ENCODE measurements at regions not wholly inside any gene's neighbourhood (a gene's known extent, or its start where the extent isn't known, plus 50 kb on each side); places are given as distances from the start of the nearest gene placed in this dataset.

DNA sequence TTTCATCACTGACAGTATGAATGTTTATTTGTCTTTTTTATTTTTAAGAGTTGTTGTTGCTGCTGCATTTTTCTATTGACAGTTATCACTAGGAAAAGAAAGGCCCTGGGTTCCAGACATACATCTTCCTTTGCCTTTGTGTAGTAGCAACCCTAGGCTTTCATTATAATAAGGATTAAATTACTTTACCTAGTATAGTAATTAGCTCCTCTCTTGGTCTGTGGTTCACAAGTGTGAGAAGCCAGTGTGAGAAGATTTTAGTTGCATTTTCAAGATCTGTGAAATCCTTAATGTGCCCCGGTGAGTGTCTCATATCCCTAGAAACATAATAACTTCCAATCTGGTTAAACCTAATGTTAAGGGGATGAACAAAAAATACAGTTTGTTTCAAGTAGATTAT lies 799.3 kb upstream of the MAP3K7 start:
- Histone ChIP-seq H2BK120ac (replicated peaks; ENCODE audit: low read depth, low read length) (no peak overlapping the region), H2BK15ac (ENCODE audit: low read length) (no peak overlapping the region), H2AFZ (ENCODE audit: low read length) (no peak overlapping the region)
- TF ChIP-seq SP2 (IDR thresholded peaks at IDR 0.05; ENCODE audit: low read length) (no peak), SIN3A (conservative IDR thresholded peaks at IDR 0.05 in 1 of 2, IDR thresholded peaks at IDR 0.05 in 1 of 2; ENCODE audit: low read depth in 1 of 2, low read length in 2 of 2) (no peak), CBX8 (IDR thresholded peaks at IDR 0.05; ENCODE audit: borderline replicate concordance, low read depth, low read length) (no peak), PHF8 (conservative IDR thresholded peaks at IDR 0.05; ENCODE audit: low read depth, low read length) (no peak), FOSL1 (IDR thresholded peaks at IDR 0.05; ENCODE audit: insufficient read depth, low read depth, low read length) (no peak), SRF (IDR thresholded peaks at IDR 0.05; ENCODE audit: low read depth, low read length) (no peak), GABPA (IDR thresholded peaks at IDR 0.05; ENCODE audit: borderline replicate concordance, insufficient read depth, low read length) (no peak), SP1 (IDR thresholded peaks at IDR 0.05; ENCODE audit: low read depth, low read length) (no peak), CEBPB (IDR thresholded peaks at IDR 0.05; ENCODE audit: low read depth, low read length) (no peak), POLR2A (IDR thresholded peaks at IDR 0.05; ENCODE audit: control extremely low read depth in 1 of 2, low read depth in 2 of 2, low read length in 2 of 2) (no peak)

More for the DNA sequence above, 799.3 kb upstream of the MAP3K7 start:
- no peak overlapping the region for H2AK5ac ChIP-seq (ENCODE audit: low read depth, low read length)
- no peak for DNase-seq (ENCODE audit: low read depth in 1 of 2, low spot score in 2 of 2)
- H2BK20ac ChIP-seq (ENCODE audit: low read length), result no peak overlapping the region
- H2BK12ac ChIP-seq (ENCODE audit: low read depth, low read length), result no peak overlapping the region
- H3K18ac ChIP-seq (ENCODE audit: extremely low read depth, low read length), result no peak overlapping the region
- H3K36me3 ChIP-seq (ENCODE audit: control insufficient read depth in 2 of 4, insufficient read depth in 4 of 4, low read length in 3 of 4), result no peaks in the 10 kb centered on the region
- CTCF ChIA-PET (ENCODE audit: partially characterized antibody), result interaction anchor here (1.2 to 2.4 kb wide), 2 partner anchors 55 to 305 kb away, joined by 4 to 8 read pairs; no protein-coding TSS in a partner anchor
- no peaks in the 10 kb centered on the region for H3K27me3 ChIP-seq (replicated peaks in 1 of 4; ENCODE audit: control insufficient read depth in 3 of 4, extremely low read depth in 1 of 4, insufficient read depth in 3 of 4, low read length in 3 of 4)
- no peaks in the 10 kb centered on the region for H3K23me2 ChIP-seq (ENCODE audit: low read depth, low read length)
- no peak overlapping the region for H4K91ac ChIP-seq (replicated peaks; ENCODE audit: insufficient read length, low read length)
- no peak overlapping the region for H3K14ac ChIP-seq (ENCODE audit: insufficient read length)
- no peak overlapping the region for H3K23ac ChIP-seq (ENCODE audit: insufficient read length)
- H4K5ac ChIP-seq (ENCODE audit: insufficient read length, low read depth, low read length), result no peak overlapping the region
- H3K4me1 ChIP-seq (replicated peaks in 1 of 4; ENCODE audit: control insufficient read depth in 3 of 4, insufficient read depth in 4 of 4, low read length in 3 of 4), result peaks cover 0 to 3% (median 0%) of the 10 kb centered on the region in 4 experiments; a peak in 2 of 7 replicates
- H3K79me1 ChIP-seq (ENCODE audit: low read depth, low read length), result no peaks in the 10 kb centered on the region
- H3K4ac ChIP-seq (replicated peaks; ENCODE audit: insufficient read length, low read depth, low read length), result no peak overlapping the region
- 100% methylated on average over 1 of the region's 1 CpG; no CpG with 5 or more reads in 1 of the 2 experiments for WGBS, 2 experiments (ENCODE audit: extremely low coverage in 1 of 2, insufficient coverage in 1 of 2, insufficient read length in 1 of 2, insufficient replicate concordance in 2 of 2, low coverage in 1 of 2, low lambda C conversion rate in 2 of 2, missing lambda C conversion rate in 1 of 2)
- H3K9me3 ChIP-seq (ENCODE audit: insufficient read depth in 2 of 2, low read depth in 1 of 2, low read length in 1 of 2), result no peaks in the 10 kb centered on the region
- H3K27ac ChIP-seq (ENCODE audit: low read depth, low read length), result no peak overlapping the region
- no peaks in the 10 kb centered on the region for H3K79me2 ChIP-seq (ENCODE audit: control insufficient read depth in 1 of 2, insufficient read depth in 2 of 2, low read length in 2 of 2)
- no peak for FAIRE-seq
- H4K8ac ChIP-seq (ENCODE audit: extremely low read depth, insufficient read depth, low read length), result no peak overlapping the region
- no peak overlapping the region for H2BK5ac ChIP-seq (ENCODE audit: low read depth, low read length)
- no peak overlapping the region for H3K9ac ChIP-seq (replicated peaks in 1 of 4; ENCODE audit: extremely low read depth in 1 of 4, low read depth in 3 of 4, low read length in 3 of 4)
- H3K4me3 ChIP-seq (ENCODE audit: extremely low read depth in 1 of 4, insufficient read depth in 2 of 4, low read depth in 3 of 4, low read length in 4 of 4), result no peak overlapping the region
- no peaks in the 10 kb centered on the region for H4K20me1 ChIP-seq (replicated peaks in 1 of 2; ENCODE audit: control insufficient read depth in 1 of 2, insufficient read depth in 2 of 2, low read length in 2 of 2)
- H3K4me2 ChIP-seq (ENCODE audit: insufficient read depth in 1 of 2, low read depth in 2 of 2, low read length in 2 of 2), result no peak overlapping the region
- POLR2A ChIA-PET (ENCODE audit: partially characterized antibody), result no interaction called here
- no peak overlapping the region for H3K56ac ChIP-seq (replicated peaks; ENCODE audit: insufficient read length, low read depth, low read length)

Data from H1 (cell line).